GM18907 (cell line): ENCODE measurements at regions not wholly inside any gene's neighbourhood (a gene's known extent, or its start where the extent isn't known, plus 50 kb on each side); places are given as distances from the start of the nearest gene placed in this dataset.
"Not testable (repeated sequence)": the region's sequence is repeated elsewhere in the genome, so short reads cannot be mapped to it uniquely, and the experiment has no call there.

Source experiments
- ATAC-seq: cut with Tn5 transposase; IDR thresholded peaks from one replicate; pipeline ENCODE4 v1.9.1; 2021; ENCODE audit warnings: mild to moderate bottlenecking, moderate library complexity; ENCODE audit not compliant: unreplicated experiment

DNA sequence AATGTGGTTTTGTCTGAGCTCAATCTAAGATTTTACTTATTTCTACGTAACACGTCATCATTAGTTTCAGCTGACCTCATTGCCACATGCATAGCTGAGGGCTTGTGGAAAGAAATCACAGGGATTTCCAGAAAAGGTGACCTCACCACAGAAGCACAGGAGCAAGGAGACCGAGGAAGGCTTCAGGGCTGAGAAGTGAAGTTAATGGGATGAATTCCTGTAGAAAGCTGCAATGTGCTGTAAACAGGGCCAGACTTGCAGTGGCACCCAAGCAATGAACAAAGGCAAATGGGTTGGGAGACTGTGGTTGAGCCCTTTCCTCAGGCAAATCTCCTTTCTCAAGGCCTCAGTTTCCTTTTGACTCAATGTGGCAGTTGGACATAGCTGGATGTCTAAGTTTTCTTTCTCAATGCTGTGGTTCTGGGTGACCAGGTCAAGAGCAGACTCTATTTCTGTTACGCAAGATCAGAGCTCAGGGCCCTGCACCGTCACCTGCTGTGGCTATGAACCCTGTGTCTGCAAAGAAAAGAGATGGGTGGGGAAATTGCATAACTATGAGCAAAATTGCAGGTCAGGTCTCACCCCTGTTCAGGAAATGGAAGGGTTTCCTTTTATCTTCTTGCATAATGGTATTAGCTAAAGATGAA, 252.2 kb upstream of the TBL1XR1 start:
- ATAC-seq: peak; percentile 99

GRCh38 chr3:177451301-177451750, 254.0 kb upstream of the TBL1XR1 start:
- no peak for ATAC-seq

GRCh38 chr3:177451864-177452830, 254.9 kb upstream of the TBL1XR1 start:
- ATAC-seq: no peak

GRCh38 chr3:177452831-177453450, 255.7 kb upstream of the TBL1XR1 start:
- no peak for ATAC-seq

GRCh38 chr3:177453451-177453844, 256.2 kb upstream of the TBL1XR1 start:
- no peak for ATAC-seq

- ATAC-seq: not testable (repeated sequence)
Observed at GRCh38 chr3:177457204-177457603, 259.9 kb upstream of the TBL1XR1 start.

- no peak for ATAC-seq
Observed at GRCh38 chr3:177459401-177459800, 262.1 kb upstream of the TBL1XR1 start.

GRCh38 chr3:177460047-177460446, 262.8 kb upstream of the TBL1XR1 start:
- no peak for ATAC-seq

- no peak for ATAC-seq
Observed at GRCh38 chr3:177461765-177462164, 264.5 kb upstream of the TBL1XR1 start.

DNA sequence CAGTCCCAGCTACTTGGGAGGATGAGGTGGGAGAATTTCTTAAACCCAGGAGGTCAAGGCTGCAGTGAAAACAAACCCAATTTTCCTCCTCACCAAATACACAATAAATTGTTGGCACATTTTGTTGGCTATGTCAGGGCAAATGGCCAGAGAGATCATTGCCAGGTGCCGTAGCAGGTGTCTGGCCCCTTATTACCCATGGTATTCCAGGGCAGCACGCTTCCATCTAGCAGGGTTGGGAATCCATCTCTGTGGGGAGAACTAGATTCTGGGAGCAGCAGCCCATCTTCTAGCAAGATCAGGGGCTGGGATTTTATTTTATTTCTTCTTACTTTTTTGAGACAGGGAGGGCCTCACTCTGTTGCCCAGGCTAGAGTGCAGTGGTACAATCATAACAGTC, 266.1 kb upstream of the TBL1XR1 start:
- ATAC-seq: not testable (repeated sequence)

DNA sequence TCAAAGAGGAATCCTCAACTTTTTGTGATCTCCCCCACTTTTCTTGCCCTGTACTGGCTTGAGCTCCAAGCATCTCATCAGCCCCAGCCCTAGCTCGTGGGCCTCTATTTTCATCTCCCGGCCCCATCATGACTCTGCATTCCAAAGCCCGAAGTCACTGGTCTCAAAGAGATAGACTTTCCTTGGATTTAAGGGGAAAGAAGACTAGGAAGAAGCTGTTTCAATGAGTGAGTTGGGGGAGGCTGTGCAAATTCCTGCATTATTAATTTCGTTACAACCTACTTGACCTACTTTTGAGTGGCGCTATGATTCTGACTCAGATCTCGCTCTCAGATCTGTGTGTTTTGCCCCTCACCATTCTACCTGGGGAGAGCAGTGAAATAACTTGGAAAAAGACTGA, 266.6 kb upstream of the TBL1XR1 start:
- no peak for ATAC-seq

DNA sequence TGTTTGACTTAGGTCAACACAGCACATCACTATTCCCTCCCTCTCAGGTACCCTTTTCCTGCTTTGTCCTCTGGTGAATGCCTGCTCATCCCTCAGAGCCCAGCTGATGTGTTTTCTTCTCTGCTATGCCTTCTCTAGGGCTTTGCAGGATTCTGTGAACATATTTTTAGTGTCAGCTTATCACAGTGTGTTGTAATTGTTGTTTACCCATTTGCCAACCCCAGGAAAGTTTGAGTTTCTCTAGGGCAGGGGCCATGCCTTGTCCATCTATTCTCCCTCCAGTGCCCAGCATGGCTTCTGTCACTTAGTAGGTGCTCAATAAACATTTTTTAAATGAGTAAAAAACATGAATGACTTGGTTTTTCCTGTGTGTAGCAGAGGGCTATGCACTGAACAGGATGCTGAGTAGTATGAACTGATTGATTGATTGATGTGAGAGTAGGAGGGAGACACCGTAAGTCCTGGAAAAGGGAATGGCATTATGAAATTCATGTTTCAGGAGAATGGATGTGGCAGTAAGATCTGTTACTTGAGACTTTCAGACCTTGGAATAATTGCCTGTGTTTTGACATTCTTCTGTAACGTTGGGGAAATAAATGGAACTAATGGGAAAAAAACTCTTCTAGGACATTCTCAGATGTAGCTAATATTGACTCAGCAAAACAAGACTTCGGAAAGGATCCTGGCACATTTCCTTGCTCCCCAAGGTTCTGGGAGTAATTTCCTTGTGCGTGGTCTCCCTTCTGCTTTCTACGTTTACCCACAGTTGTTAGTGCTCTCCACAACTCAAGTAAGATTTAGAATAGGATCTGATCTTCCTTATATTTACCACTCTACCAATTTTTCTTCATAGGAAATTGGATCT, 267.3 kb upstream of the TBL1XR1 start:
- ATAC-seq: no peak

DNA sequence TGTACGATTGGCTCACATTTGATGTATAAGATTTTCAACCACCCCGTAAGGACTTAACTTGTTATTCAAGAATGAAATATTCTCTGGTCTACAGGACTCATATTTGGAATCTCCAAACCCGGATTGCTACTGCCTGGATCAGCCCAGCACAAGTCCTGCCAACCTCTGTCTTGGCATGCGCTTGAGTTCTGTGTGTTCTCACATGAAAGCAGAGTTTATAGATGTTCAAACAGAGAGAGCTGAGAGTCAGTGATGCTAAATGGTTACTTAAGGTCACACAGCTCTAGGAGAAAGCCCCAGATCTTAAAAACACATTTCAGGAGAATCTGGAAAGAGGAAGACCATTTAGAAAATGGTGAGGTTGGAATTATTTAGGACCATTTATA, 268.0 kb upstream of the TBL1XR1 start:
- ATAC-seq: no peak

- no peak for ATAC-seq
Observed at GRCh38 chr3:177466074-177466473, 268.8 kb upstream of the TBL1XR1 start.

- not testable (repeated sequence) for ATAC-seq
Observed at GRCh38 chr3:177466622-177467021, 269.3 kb upstream of the TBL1XR1 start.

DNA sequence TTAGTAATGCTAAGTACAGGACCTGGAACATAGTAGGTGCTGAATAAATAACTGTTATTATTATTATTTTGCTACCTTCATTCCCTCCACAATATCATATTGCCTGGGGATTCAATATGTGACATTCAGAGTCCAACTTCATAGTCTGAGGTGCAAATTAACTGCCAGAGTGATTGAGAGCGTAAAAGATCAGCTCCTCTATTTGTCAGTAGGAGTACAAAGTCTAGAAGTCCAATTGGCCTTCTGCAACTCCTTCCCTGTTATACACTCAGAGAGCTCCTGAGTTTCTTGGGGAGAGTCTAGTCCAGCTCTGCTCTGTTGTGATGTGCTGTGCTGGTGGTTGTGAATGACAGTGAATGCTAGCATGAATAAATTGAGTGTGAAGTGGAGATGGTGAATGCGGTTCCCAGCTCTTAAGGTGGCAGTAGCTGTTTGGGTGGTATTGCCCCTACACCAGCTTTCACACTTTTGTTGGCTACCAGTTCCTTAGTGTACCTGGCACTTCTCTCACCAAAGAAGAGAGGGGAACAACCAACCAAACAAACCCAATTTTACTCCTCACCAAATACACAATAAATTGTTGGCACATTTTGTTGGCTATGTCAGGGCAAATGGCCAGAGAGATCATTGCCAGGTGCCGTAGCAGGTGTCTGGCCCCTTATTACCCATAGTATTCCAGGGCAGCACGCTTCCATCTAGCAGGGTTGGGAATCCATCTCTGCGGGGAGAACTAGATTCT, 270.1 kb upstream of the TBL1XR1 start:
- ATAC-seq: no peak

- no peak for ATAC-seq
Observed at GRCh38 chr3:177468331-177468730, 271.0 kb upstream of the TBL1XR1 start.

DNA sequence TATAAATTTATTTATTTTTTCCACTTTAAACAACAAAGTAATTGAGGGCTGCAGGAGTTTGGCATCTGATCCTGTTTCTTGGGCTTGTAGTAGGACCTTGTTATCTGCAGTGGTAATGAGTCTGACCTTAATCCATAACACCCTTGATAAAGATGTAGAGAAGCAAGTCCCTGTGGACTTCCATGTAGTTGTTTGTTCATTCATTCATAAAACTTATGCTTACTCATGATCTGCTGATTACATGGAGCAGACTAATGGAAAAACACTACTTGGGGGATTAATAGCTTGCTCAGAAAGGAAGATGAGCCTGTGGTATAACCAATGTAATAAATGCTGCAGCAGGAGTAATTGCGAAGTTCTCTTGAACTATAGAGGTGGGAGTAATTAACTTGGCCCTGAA, 271.5 kb upstream of the TBL1XR1 start:
- ATAC-seq: no peak

DNA sequence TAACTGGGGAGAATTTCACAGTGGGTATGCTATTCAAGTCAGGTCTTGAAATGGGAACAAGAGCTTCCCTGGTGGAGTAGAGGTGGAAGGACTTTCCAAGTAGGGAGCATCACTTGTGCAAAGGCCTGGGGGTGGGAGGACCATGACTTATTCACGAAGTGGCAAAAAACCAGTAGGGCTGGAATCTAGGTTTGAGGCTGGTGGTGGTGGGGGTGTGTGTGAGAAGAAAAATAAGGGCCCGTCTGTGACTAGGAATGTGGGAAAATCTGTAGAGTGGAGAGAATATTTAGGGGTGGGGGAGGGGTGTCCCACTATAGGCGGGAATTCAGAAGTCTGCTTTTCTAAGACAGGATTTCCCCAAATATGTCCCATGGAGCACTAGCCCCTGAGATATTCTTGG, 271.9 kb upstream of the TBL1XR1 start:
- ATAC-seq: no peak
